ENCODE measurements at regions not wholly inside any gene's neighbourhood (a gene's known extent, or its start where the extent isn't known, plus 50 kb on each side); places are given as distances from the start of the nearest gene placed in this dataset.

DNA sequence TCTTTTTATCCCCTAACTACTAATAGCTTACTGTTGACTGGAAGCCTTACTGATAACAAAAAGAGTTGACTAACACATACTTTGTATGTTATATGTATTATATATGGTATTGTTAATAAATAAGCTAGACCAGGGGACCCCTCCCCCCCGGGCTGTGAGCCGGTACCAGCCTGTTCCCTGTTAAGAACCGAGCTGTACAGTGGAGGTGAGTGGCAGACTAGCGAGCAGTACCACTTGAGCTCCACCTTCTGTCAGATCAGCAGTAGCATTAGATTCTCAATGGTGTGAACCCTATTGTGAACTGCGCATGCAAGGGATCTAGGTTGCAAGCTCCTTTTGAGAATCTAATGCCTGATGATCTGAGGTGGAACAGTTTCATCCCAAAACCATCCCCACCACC is 377.0 kb downstream of the IPMK start:
- TF ChIP-seq POLR2A (IDR thresholded peaks at IDR 0.05) (no peak), CTCF (IDR thresholded peaks at IDR 0.05) (no peak)
